IMR-90 (cell line): ENCODE measurements at regions not wholly inside any gene's neighbourhood (a gene's known extent, or its start where the extent isn't known, plus 50 kb on each side); places are given as distances from the start of the nearest gene placed in this dataset.

ENCODE experiments used
- ATAC-seq: fragments of 200-7000 bp; cut with Tn5 transposase; 2 replicates; pipeline ENCODE4 v1.9.1; 2020; ENCODE audit warnings: low read depth, mild to moderate bottlenecking, moderate library complexity
- BruUV-seq: library from RNA; stranded (reverse); fragments of 400-500 nt; replicated peaks from 2 replicates; lab custom pipeline; 2021; lab: Mats Ljungman, UMichigan
- CTCF ChIA-PET: fragments of 300-600 bp; formaldehyde crosslinking; extraction: SDS; loops from one replicate; lab custom pipeline; 2021; ENCODE audit warnings: antibody characterized with exemption; lab: Yijun Ruan, JAX
- POLR2A ChIA-PET: fragments of 300-600 bp; sonication (Branson Sonifier 250); formaldehyde crosslinking; loops from one replicate; lab custom pipeline; 2022; ENCODE audit warnings: antibody characterized with exemption; ENCODE audit not compliant: unreplicated experiment; lab: Charles Lee
- DNase-seq: peaks from one replicate; pipeline ENCODE4 v3.0.0; 2013
- H2AFZ ChIP-seq: replicated peaks from 2 replicates; pipeline ENCODE3; 2013; ENCODE audit warnings: low read length, mild to moderate bottlenecking; ENCODE audit not compliant: poor library complexity
- H2AK5ac ChIP-seq: 2 replicates; pipeline ENCODE4 v1.6.1; 2013; ENCODE audit warnings: low read depth, low read length, inconsistent platforms
- H2AK9ac ChIP-seq: replicated peaks from 2 replicates; pipeline ENCODE3; 2013; ENCODE audit warnings: mild to moderate bottlenecking, low read depth, low read length, moderate library complexity; ENCODE audit not compliant: poor library complexity
- H2BK120ac ChIP-seq: 2 replicates; pipeline ENCODE4 v1.6.1; 2013; ENCODE audit warnings: low read depth, low read length, inconsistent platforms
- H2BK15ac ChIP-seq: 3 replicates; pipeline ENCODE4 v1.6.1; 2013; ENCODE audit warnings: low read depth, low read length, inconsistent platforms
- H2BK20ac ChIP-seq: 2 replicates; pipeline ENCODE4 v1.6.1; 2013; ENCODE audit warnings: low read depth, mild to moderate bottlenecking, inconsistent platforms, low read length, moderate library complexity
- H2BK5ac ChIP-seq: 2 replicates; pipeline ENCODE4 v1.6.1; 2013; ENCODE audit warnings: mild to moderate bottlenecking, low read depth, low read length, inconsistent platforms; ENCODE audit not compliant: poor library complexity, severe bottlenecking
- H3K14ac ChIP-seq: replicated peaks from 2 replicates; pipeline ENCODE4 v1.6.1; 2013; ENCODE audit warnings: low read depth, low read length, inconsistent platforms
- H3K18ac ChIP-seq: 2 replicates; pipeline ENCODE4 v1.6.1; 2013; ENCODE audit warnings: low read depth, low read length, control low read depth
- H3K23ac ChIP-seq: 2 replicates; pipeline ENCODE4 v1.6.1; 2013; ENCODE audit warnings: low read depth, low read length, inconsistent platforms
- H3K27ac ChIP-seq: 2 replicates; pipeline ENCODE4 v1.5.1; 2013; ENCODE audit warnings: mild to moderate bottlenecking, control low read depth, low read length; ENCODE audit not compliant: insufficient read depth
- H3K27me3 ChIP-seq: 2 replicates; pipeline ENCODE4 v1.6.1; 2013; ENCODE audit warnings: low read length; ENCODE audit not compliant: control insufficient read depth, insufficient read depth
- H3K36me3 ChIP-seq: 2 replicates; pipeline ENCODE4 v1.6.1; 2013; ENCODE audit warnings: low read length, mixed read lengths; ENCODE audit not compliant: control insufficient read depth, insufficient read depth
- H3K4ac ChIP-seq: 2 replicates; pipeline ENCODE4 v1.6.1; 2013; ENCODE audit warnings: low read depth, low read length, inconsistent platforms
- H3K4me1 ChIP-seq: 2 replicates; pipeline ENCODE4 v1.6.1; 2013; ENCODE audit warnings: low read length, mixed read lengths; ENCODE audit not compliant: control insufficient read depth, insufficient read depth
- H3K4me2 ChIP-seq: 2 replicates; pipeline ENCODE4 v1.6.1; 2013; ENCODE audit warnings: low read depth, mild to moderate bottlenecking, control low read depth, low read length, moderate library complexity
- H3K4me3 ChIP-seq: 2 replicates; pipeline ENCODE4 v1.5.1; 2013; ENCODE audit warnings: low read depth, mild to moderate bottlenecking, control low read depth, low read length, moderate library complexity; ENCODE audit not compliant: insufficient read depth
- H3K56ac ChIP-seq: 2 replicates; pipeline ENCODE4 v1.6.1; 2013; ENCODE audit warnings: low read length, inconsistent platforms; ENCODE audit not compliant: insufficient read depth; ENCODE audit errors: extremely low read depth
- H3K79me1 ChIP-seq, 2 experiments: 2 replicates each; pipeline ENCODE4 v1.6.1; 2013; ENCODE audit warnings: low read length in 2 of 2, inconsistent platforms in 1 of 2, low read depth in 1 of 2
- H3K9ac ChIP-seq: 2 replicates; pipeline ENCODE4 v1.6.1; 2013; ENCODE audit warnings: low read depth, low read length, control low read depth
- H3K9me1 ChIP-seq: 2 replicates; pipeline ENCODE4 v1.6.1; 2013; ENCODE audit warnings: low read length, inconsistent platforms; ENCODE audit not compliant: insufficient read depth
- H3K9me3 ChIP-seq: 2 replicates; pipeline ENCODE4 v1.6.1; 2013; ENCODE audit warnings: low read length; ENCODE audit not compliant: control insufficient read depth, insufficient read depth
- H4K20me1 ChIP-seq: 2 replicates; pipeline ENCODE4 v1.6.1; 2013; ENCODE audit warnings: low read length, inconsistent platforms; ENCODE audit not compliant: insufficient read depth
- H4K5ac ChIP-seq: 2 replicates; pipeline ENCODE4 v1.6.1; 2013; ENCODE audit warnings: mild to moderate bottlenecking, low read depth, low read length, control low read depth
- H4K8ac ChIP-seq, 2 experiments: 2 replicates each; pipeline ENCODE4 v1.6.1; 2013; ENCODE audit warnings: low read depth in 2 of 2, low read length in 2 of 2, control low read depth in 1 of 2, inconsistent platforms in 1 of 2
- H4K91ac ChIP-seq: 2 replicates; pipeline ENCODE4 v1.6.1; 2013; ENCODE audit warnings: low read depth, low read length, inconsistent platforms; ENCODE audit not compliant: insufficient read depth
- CHD1 ChIP-seq: IDR thresholded peaks from 2 replicates; pipeline ENCODE4 v1.6.1; 2012; ENCODE audit warnings: low read depth, low read length, improper control_type of control experiment
- FOS ChIP-seq: fragments of 150-350 bp; IDR thresholded peaks from 2 replicates; pipeline ENCODE4 v1.6.1; 2016; ENCODE audit warnings: low read depth, low read length
- RFX5 ChIP-seq: IDR thresholded peaks from 2 replicates; pipeline ENCODE4 v1.8.0; 2012; ENCODE audit warnings: low read depth, mild to moderate bottlenecking, low read length, moderate library complexity
- SMC3 ChIP-seq: fragments of 150-350 bp; IDR thresholded peaks from 2 replicates; pipeline ENCODE4 v1.6.1; 2016; ENCODE audit warnings: low read depth, mild to moderate bottlenecking, antibody characterized with exemption, low read length, moderate library complexity
- WGBS, 2 experiments: methylation state at CpG; one replicate each; pipeline versions ENCODE4 v1.1.5 to v1.1.7; 2013; ENCODE audit warnings: missing lambda C conversion rate in 2 of 2; ENCODE audit not compliant: insufficient read length in 1 of 2; ENCODE audit errors: extremely low coverage in 2 of 2; 5-methylcytosine and 5-hydroxymethylcytosine counted together
- dilution Hi-C: fragments of 300-500 bp; cut with HindIII; formaldehyde crosslinking; loops from one replicate; pipeline ENCODE4 v1.14.3; 2018; ENCODE audit warnings: low sequenced_read_pairs; ENCODE audit not compliant: unreplicated experiment
- in situ Hi-C: fragments of 300-500 bp; cut with MboI; formaldehyde crosslinking; loops from 3 replicates; pipeline ENCODE4 v1.14.3; 2019; ENCODE audit warnings: low sequenced_read_pairs, inconsistent platforms, mixed read lengths
- intact Hi-C: fragments of 100-400 bp; cut with micrococcal nuclease; formaldehyde crosslinking; loops from 2 replicates; pipeline ENCODE4 v1.10.0; 2022
- TF ChIP-seq, protein P1 (sequence below): fragments of 150-350 bp; IDR thresholded peaks from 2 replicates; pipeline ENCODE4 v1.6.1; 2016; ENCODE audit warnings: low read depth, mild to moderate bottlenecking, low read length, moderate library complexity, borderline replicate concordance
- TF ChIP-seq, protein P2 (sequence below): fragments of 150-350 bp; IDR thresholded peaks from 2 replicates; pipeline ENCODE4 v1.6.1; 2017; ENCODE audit warnings: mild to moderate bottlenecking, antibody characterized with exemption, low read length, low read depth

DNA sequence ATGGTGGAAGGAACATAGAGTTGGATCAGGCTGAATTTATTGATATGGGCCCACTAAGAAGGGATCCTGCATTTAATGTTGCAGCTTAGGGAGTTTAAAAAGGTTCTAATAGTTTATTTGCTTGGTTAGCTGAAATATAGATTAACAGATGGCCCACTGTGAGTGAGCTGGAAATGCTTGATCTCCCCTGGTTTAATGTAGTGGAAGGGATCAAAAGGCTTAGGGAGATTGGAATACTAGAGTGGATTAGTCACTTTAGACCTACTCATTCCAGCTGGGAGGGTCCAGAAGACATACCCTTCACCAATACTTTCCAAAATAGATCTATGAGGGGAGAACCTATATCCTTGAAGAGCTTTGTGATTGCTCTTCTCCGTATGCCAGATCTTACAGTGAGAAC lies 130.1 kb upstream of the ZC3H12C start:
- H2AK5ac ChIP-seq: no peak overlapping the region
- no peak overlapping the region for H2AK9ac ChIP-seq
- no peaks in the 10 kb centered on the region for H3K4me1 ChIP-seq
- in situ Hi-C loops: loop anchor here (25.0 kb wide), 1 partner anchor 224 kb away; no protein-coding TSS in a partner anchor
- H3K4me2 ChIP-seq: no peak overlapping the region
- WGBS, 2 experiments: no CpG with 5 or more reads among the region's 1 CpG
- no peaks in the 10 kb centered on the region for H3K27me3 ChIP-seq
- H3K9ac ChIP-seq: no peak overlapping the region
- no peak overlapping the region for H2BK5ac ChIP-seq
- H2BK120ac ChIP-seq: no peak overlapping the region
- ChIA-PET POLR2A (no interaction called here), CTCF (no interaction called here)
- no peak overlapping the region for H3K18ac ChIP-seq
- H3K36me3 ChIP-seq: no peaks in the 10 kb centered on the region
- DNase-seq: no peak
- H2AFZ ChIP-seq: no peak overlapping the region
- dilution Hi-C loops: no loop called here
- H3K9me1 ChIP-seq: no peaks in the 10 kb centered on the region
- H3K79me1 ChIP-seq: no peaks in the 10 kb centered on the region
- no peak overlapping the region for H4K91ac ChIP-seq
- H3K4ac ChIP-seq: no peak overlapping the region
- H3K23ac ChIP-seq: no peak overlapping the region
- no TSS peak for BruUV-seq
- no peak overlapping the region for H2BK15ac ChIP-seq
- ATAC-seq: no peak
- no peak overlapping the region for H3K56ac ChIP-seq
- TF ChIP-seq, protein P1, sequence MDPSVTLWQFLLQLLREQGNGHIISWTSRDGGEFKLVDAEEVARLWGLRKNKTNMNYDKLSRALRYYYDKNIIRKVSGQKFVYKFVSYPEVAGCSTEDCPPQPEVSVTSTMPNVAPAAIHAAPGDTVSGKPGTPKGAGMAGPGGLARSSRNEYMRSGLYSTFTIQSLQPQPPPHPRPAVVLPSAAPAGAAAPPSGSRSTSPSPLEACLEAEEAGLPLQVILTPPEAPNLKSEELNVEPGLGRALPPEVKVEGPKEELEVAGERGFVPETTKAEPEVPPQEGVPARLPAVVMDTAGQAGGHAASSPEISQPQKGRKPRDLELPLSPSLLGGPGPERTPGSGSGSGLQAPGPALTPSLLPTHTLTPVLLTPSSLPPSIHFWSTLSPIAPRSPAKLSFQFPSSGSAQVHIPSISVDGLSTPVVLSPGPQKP: no peak
- TF ChIP-seq SMC3: no peak
- TF ChIP-seq, protein P2, sequence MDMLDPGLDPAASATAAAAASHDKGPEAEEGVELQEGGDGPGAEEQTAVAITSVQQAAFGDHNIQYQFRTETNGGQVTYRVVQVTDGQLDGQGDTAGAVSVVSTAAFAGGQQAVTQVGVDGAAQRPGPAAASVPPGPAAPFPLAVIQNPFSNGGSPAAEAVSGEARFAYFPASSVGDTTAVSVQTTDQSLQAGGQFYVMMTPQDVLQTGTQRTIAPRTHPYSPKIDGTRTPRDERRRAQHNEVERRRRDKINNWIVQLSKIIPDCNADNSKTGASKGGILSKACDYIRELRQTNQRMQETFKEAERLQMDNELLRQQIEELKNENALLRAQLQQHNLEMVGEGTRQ: no peak
- no peak for TF ChIP-seq RFX5
- TF ChIP-seq CHD1: no peak
- no peak for TF ChIP-seq FOS
- no peaks in the 10 kb centered on the region for H3K9me3 ChIP-seq
- H4K5ac ChIP-seq: no peak overlapping the region
- H3K14ac ChIP-seq: no peak overlapping the region
- no peak overlapping the region for H4K8ac ChIP-seq
- intact Hi-C loops: no loop called here
- H3K4me3 ChIP-seq: no peak overlapping the region
- H2BK20ac ChIP-seq: no peak overlapping the region
- H4K20me1 ChIP-seq: no peaks in the 10 kb centered on the region
- H3K27ac ChIP-seq: no peak overlapping the region
